ENCODE measurements at regions not wholly inside any gene's neighbourhood (a gene's known extent, or its start where the extent isn't known, plus 50 kb on each side); places are given as distances from the start of the nearest gene placed in this dataset.

GRCh38 chr4:126969360-126970235 lies 663.2 kb upstream of the INTU start:
- TF ChIP-seq EZH2phosphoT487 (IDR thresholded peaks at IDR 0.05; ENCODE audit: borderline replicate concordance, low read length) (no peak), CTCF (IDR thresholded peaks at IDR 0.05; ENCODE audit: low read depth, low read length, poor library complexity, severe bottlenecking) (no peak)
